ENCODE measurements at regions not wholly inside any gene's neighbourhood (a gene's known extent, or its start where the extent isn't known, plus 50 kb on each side); places are given as distances from the start of the nearest gene placed in this dataset.

- no peak for FAIRE-seq
- H3K4me1 ChIP-seq (ENCODE audit: control insufficient read depth in 2 of 3, insufficient read depth in 2 of 3, low read depth in 1 of 3, low read length in 3 of 3) = peaks cover 0 to 4% (median 0%) of the 10 kb centered on the region in 3 donors
- intact Hi-C loops (cut with DNase I) = no loop called here
These were observed 297.5 kb upstream of the PRKD1 start for GRCh38 chr14:30225176-30225575.

GRCh38 chr14:30227436-30227835 is 299.8 kb upstream of the PRKD1 start:
- no peaks in the 10 kb centered on the region for H3K36me3 ChIP-seq (ENCODE audit: control insufficient read depth in 2 of 3, insufficient read depth in 3 of 3, low read length in 3 of 3)
- no peak overlapping the region for H3K27ac ChIP-seq (ENCODE audit: low read depth in 2 of 2, low read length in 2 of 2)
- H3K9me3 ChIP-seq (ENCODE audit: control insufficient read depth in 2 of 3, insufficient read depth in 1 of 3, low read length in 3 of 3) = no peaks in the 10 kb centered on the region
- peaks cover 0 to 4% (median 0%) of the 10 kb centered on the region in 3 donors for H3K4me1 ChIP-seq (ENCODE audit: control insufficient read depth in 2 of 3, insufficient read depth in 2 of 3, low read depth in 1 of 3, low read length in 3 of 3)
- peak in 1 of 5 donors; percentile 32 for DNase-seq
- no peak for FAIRE-seq
- H3K4me3 ChIP-seq (ENCODE audit: low read length in 3 of 3) = no peak overlapping the region
- no peak overlapping the region for H3K9ac ChIP-seq (ENCODE audit: low read length in 3 of 3)
- no peaks in the 10 kb centered on the region for H3K27me3 ChIP-seq (ENCODE audit: control insufficient read depth, insufficient read depth, low read length)
- no peak for TF ChIP-seq CTCF (IDR thresholded peaks at IDR 0.05; ENCODE audit: borderline replicate concordance, extremely low read depth, insufficient read depth)
- intact Hi-C loops (cut with DNase I) = no loop called here

More at GRCh38 chr14:30225176-30225575, 297.5 kb upstream of the PRKD1 start:
- TF ChIP-seq CTCF (IDR thresholded peaks at IDR 0.05; ENCODE audit: borderline replicate concordance, extremely low read depth, insufficient read depth) = no peak
- no peak overlapping the region for H3K27ac ChIP-seq (ENCODE audit: low read depth in 2 of 2, low read length in 2 of 2)
- H3K27me3 ChIP-seq (ENCODE audit: control insufficient read depth, insufficient read depth, low read length) = no peaks in the 10 kb centered on the region
- no peak overlapping the region for H3K9ac ChIP-seq (ENCODE audit: low read length in 3 of 3)
- no peaks in the 10 kb centered on the region for H3K36me3 ChIP-seq (ENCODE audit: control insufficient read depth in 2 of 3, insufficient read depth in 3 of 3, low read length in 3 of 3)
- no peak for DNase-seq
- H3K4me3 ChIP-seq (ENCODE audit: low read length in 3 of 3) = no peak overlapping the region
- H3K9me3 ChIP-seq (ENCODE audit: control insufficient read depth in 2 of 3, insufficient read depth in 1 of 3, low read length in 3 of 3) = no peaks in the 10 kb centered on the region

GRCh38 chr14:30227876-30228275 is 300.2 kb upstream of the PRKD1 start:
- H3K27me3 ChIP-seq (ENCODE audit: control insufficient read depth, insufficient read depth, low read length) = no peaks in the 10 kb centered on the region
- no peak for FAIRE-seq

More at GRCh38 chr14:30227876-30228275, 300.2 kb upstream of the PRKD1 start:
- intact Hi-C loops (cut with DNase I) = no loop called here
- H3K36me3 ChIP-seq (ENCODE audit: control insufficient read depth in 2 of 3, insufficient read depth in 3 of 3, low read length in 3 of 3) = no peaks in the 10 kb centered on the region
- no peaks in the 10 kb centered on the region for H3K9me3 ChIP-seq (ENCODE audit: control insufficient read depth in 2 of 3, insufficient read depth in 1 of 3, low read length in 3 of 3)
- peaks cover 0 to 4% (median 0%) of the 10 kb centered on the region in 3 donors for H3K4me1 ChIP-seq (ENCODE audit: control insufficient read depth in 2 of 3, insufficient read depth in 2 of 3, low read depth in 1 of 3, low read length in 3 of 3)
- no peak overlapping the region for H3K27ac ChIP-seq (ENCODE audit: low read depth in 2 of 2, low read length in 2 of 2)
- TF ChIP-seq CTCF (IDR thresholded peaks at IDR 0.05; ENCODE audit: borderline replicate concordance, extremely low read depth, insufficient read depth) = no peak
- DNase-seq = no peak
- H3K4me3 ChIP-seq (ENCODE audit: low read length in 3 of 3) = no peak overlapping the region
- H3K9ac ChIP-seq (ENCODE audit: low read length in 3 of 3) = no peak overlapping the region
